ENCODE measurements at regions not wholly inside any gene's neighbourhood (a gene's known extent, or its start where the extent isn't known, plus 50 kb on each side); places are given as distances from the start of the nearest gene placed in this dataset.

DNA sequence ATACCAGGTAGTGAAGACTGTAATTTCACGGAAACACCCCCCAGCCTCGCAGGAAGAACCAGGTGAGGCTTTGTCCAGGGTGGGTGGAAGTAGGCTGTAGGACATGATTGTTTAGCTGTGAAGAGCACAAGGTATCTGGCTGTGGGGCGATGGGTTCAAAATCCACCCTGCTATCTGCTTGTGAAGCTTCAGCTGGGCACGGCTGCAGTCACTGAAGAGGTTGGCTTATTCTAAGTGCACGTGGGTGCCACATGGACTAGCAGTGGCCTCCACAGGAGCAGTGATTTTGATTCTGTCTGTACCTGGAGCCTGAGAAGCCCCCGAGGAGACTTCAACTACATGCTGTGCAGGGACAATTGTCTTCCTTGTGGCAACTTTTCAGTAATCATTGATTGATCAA is 254.1 kb downstream of the FGF9 start:
- TF ChIP-seq, protein P1, sequence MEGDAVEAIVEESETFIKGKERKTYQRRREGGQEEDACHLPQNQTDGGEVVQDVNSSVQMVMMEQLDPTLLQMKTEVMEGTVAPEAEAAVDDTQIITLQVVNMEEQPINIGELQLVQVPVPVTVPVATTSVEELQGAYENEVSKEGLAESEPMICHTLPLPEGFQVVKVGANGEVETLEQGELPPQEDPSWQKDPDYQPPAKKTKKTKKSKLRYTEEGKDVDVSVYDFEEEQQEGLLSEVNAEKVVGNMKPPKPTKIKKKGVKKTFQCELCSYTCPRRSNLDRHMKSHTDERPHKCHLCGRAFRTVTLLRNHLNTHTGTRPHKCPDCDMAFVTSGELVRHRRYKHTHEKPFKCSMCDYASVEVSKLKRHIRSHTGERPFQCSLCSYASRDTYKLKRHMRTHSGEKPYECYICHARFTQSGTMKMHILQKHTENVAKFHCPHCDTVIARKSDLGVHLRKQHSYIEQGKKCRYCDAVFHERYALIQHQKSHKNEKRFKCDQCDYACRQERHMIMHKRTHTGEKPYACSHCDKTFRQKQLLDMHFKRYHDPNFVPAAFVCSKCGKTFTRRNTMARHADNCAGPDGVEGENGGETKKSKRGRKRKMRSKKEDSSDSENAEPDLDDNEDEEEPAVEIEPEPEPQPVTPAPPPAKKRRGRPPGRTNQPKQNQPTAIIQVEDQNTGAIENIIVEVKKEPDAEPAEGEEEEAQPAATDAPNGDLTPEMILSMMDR (IDR thresholded peaks at IDR 0.05; ENCODE audit: extremely low read depth in 1 of 2, insufficient read depth in 1 of 2, low read depth in 1 of 2, low read length in 2 of 2) = no peak
- no peak for TF ChIP-seq POLR2AphosphoS5 (IDR thresholded peaks at IDR 0.05; ENCODE audit: insufficient read depth, low read depth, low read length)
- TF ChIP-seq, protein P2, sequence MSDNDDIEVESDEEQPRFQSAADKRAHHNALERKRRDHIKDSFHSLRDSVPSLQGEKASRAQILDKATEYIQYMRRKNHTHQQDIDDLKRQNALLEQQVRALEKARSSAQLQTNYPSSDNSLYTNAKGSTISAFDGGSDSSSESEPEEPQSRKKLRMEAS (IDR thresholded peaks at IDR 0.05; ENCODE audit: insufficient read depth, insufficient read length) = no peak
- no peak for TF ChIP-seq MYC (IDR thresholded peaks at IDR 0.05; ENCODE audit: low read depth, low read length)

All from endothelial cell of umbilical vein (primary cell).